HCT116 (cell line): ENCODE measurements at regions not wholly inside any gene's neighbourhood (a gene's known extent, or its start where the extent isn't known, plus 50 kb on each side); places are given as distances from the start of the nearest gene placed in this dataset.

Experiments used
- ATAC-seq: fragments of 200-7000 bp; cut with Tn5 transposase; 2 replicates; pipeline ENCODE4 v1.9.1; 2020; ENCODE audit warnings: mild to moderate bottlenecking, moderate library complexity
- BruUV-seq: library from RNA; stranded (reverse); fragments of 400-500 nt; replicated peaks from 2 replicates; lab custom pipeline; 2021; lab: Mats Ljungman, UMichigan
- CTCF ChIA-PET: fragments of 300-600 bp; sonication (Branson Sonifier 250); formaldehyde crosslinking; loops from one replicate; lab custom pipeline; 2021; ENCODE audit warnings: antibody characterized with exemption; lab: Charles Lee
- POLR2A ChIA-PET: fragments of 300-600, 350-600 bp; sonication (Branson Sonifier 250); formaldehyde crosslinking; loops from one replicate; lab custom pipeline; 2021; ENCODE audit warnings: antibody characterized with exemption; lab: Charles Lee
- RAD21 ChIA-PET, 2 experiments: fragments of 300-600 bp; sonication (Branson Sonifier 250); formaldehyde crosslinking; loops; one replicate each; lab custom pipeline; 2023; ENCODE audit warnings: low total read pairs in 2 of 2; ENCODE audit not compliant: uncharacterized antibody in 2 of 2, unreplicated experiment in 2 of 2, low non-redundant PET in 1 of 2; lab: Charles Lee
- DNase-seq: peaks from one replicate; pipeline ENCODE4 v3.0.0-alpha.2; 2010; ENCODE audit warnings: low read depth, low spot score
- H2AFZ ChIP-seq: fragments of 200-600 bp; shearing (Covaris generic), sonication (generic); 2 replicates; pipeline ENCODE4 v1.6.1; 2017; ENCODE audit warnings: low read depth, mixed run types, mixed read lengths, antibody characterized with exemption, low read length; ENCODE audit not compliant: poor library complexity, severe bottlenecking
- H3K27ac ChIP-seq: 2 replicates; pipeline ENCODE4 v1.5.1; 2012; ENCODE audit warnings: low read depth, low read length
- H3K27me3 ChIP-seq: fragments of 200-600 bp; sonication (generic); 2 replicates; pipeline ENCODE4 v1.6.1; 2016; ENCODE audit warnings: mixed run types, low read length, mixed read lengths; ENCODE audit not compliant: insufficient read depth
- H3K36me3 ChIP-seq, 2 experiments: fragments of 200-500 bp in 1 of 2; fragments of 200-600 bp in 1 of 2; sonication (Bioruptor generic) in 1 of 2; sonication (generic) in 1 of 2; 2 replicates each; pipeline versions ENCODE4 v1.5.1 to v1.6.1; 2014 to 2016; ENCODE audit warnings: low read length in 2 of 2, inconsistent platforms in 1 of 2, mixed read lengths in 1 of 2, mixed run types in 1 of 2; ENCODE audit not compliant: insufficient read depth in 2 of 2, control insufficient read depth in 1 of 2
- H3K4me1 ChIP-seq, 2 experiments: fragments of 200-600 bp in 1 of 2; sonication (generic) in 1 of 2; 2 replicates each; pipeline versions ENCODE4 v1.5.1 to v1.6.1; 2012 to 2017; ENCODE audit warnings: low read length in 2 of 2, inconsistent platforms in 1 of 2, mild to moderate bottlenecking in 1 of 2, mixed read lengths in 1 of 2, mixed run types in 1 of 2, moderate library complexity in 1 of 2; ENCODE audit not compliant: insufficient read depth in 2 of 2, control insufficient read depth in 1 of 2
- H3K4me2 ChIP-seq: fragments of 200-600 bp; sonication (generic); 2 replicates; pipeline ENCODE4 v1.6.1; 2017; ENCODE audit warnings: mixed run types, low read length, mixed read lengths
- H3K4me3 ChIP-seq, 2 experiments: fragments of 200-600 bp in 1 of 2; sonication (generic) in 1 of 2; replicated peaks in 1 of 2; 2 replicates each; pipeline ENCODE4 v1.5.1; 2011 to 2016; ENCODE audit warnings: low read length in 2 of 2, control low read depth in 1 of 2, low read depth in 1 of 2, mild to moderate bottlenecking in 1 of 2, mixed read lengths in 1 of 2, mixed run types in 1 of 2
- H3K79me2 ChIP-seq: fragments of 200-600 bp; sonication (generic); 2 replicates; pipeline ENCODE4 v1.6.1; 2017; ENCODE audit warnings: mild to moderate bottlenecking, mixed run types, low read length, moderate library complexity, mixed read lengths; ENCODE audit not compliant: insufficient read depth
- H3K9ac ChIP-seq: fragments of 200-600 bp; sonication (generic); 2 replicates; pipeline ENCODE4 v1.6.1; 2016; ENCODE audit warnings: low read length, mixed read lengths
- H3K9me2 ChIP-seq: fragments of 200-600 bp; sonication (generic), shearing (Covaris generic); 2 replicates; pipeline ENCODE4 v1.6.1; 2017; ENCODE audit warnings: mixed run types, mild to moderate bottlenecking, moderate library complexity; ENCODE audit not compliant: insufficient read depth
- H3K9me3 ChIP-seq, 2 experiments: fragments of 200-500 bp in 1 of 2; fragments of 200-600 bp in 1 of 2; sonication (Bioruptor generic) in 1 of 2; sonication (generic) in 1 of 2; 2 replicates each; pipeline ENCODE4 v1.6.1; 2014 to 2017; ENCODE audit warnings: low read length in 2 of 2, mixed read lengths in 2 of 2, inconsistent platforms in 1 of 2, low read depth in 1 of 2, mild to moderate bottlenecking in 1 of 2, mixed run types in 1 of 2, moderate library complexity in 1 of 2; ENCODE audit not compliant: control insufficient read depth in 1 of 2, insufficient read depth in 1 of 2
- H4K20me1 ChIP-seq: fragments of 200-600 bp; sonication (generic), shearing (Covaris generic); 2 replicates; pipeline ENCODE4 v1.6.1; 2017; ENCODE audit warnings: mixed run types, mild to moderate bottlenecking, moderate library complexity; ENCODE audit not compliant: insufficient read depth
- ATF3 ChIP-seq: IDR thresholded peaks from 2 replicates; pipeline ENCODE4 v1.6.1; 2012
- CEBPB ChIP-seq: IDR thresholded peaks from 2 replicates; pipeline ENCODE4 v1.6.1; 2012; ENCODE audit warnings: low read depth
- CTCF ChIP-seq, 3 experiments: fragments of 200-600 bp in 1 of 3; sonication (generic) in 1 of 3; IDR thresholded peaks in 2 of 3; conservative IDR thresholded peaks in 1 of 3; 2 replicates each; pipeline ENCODE4 v1.5.1; 2012 to 2017; ENCODE audit warnings: low read depth in 2 of 3, low read length in 2 of 3, antibody characterized with exemption in 1 of 3, borderline replicate concordance in 1 of 3, control low read depth in 1 of 3, mild to moderate bottlenecking in 1 of 3, mixed read lengths in 1 of 3, mixed run types in 1 of 3, moderate library complexity in 1 of 3; ENCODE audit not compliant: insufficient read depth in 1 of 3
- FOSL1 ChIP-seq: IDR thresholded peaks from 2 replicates; pipeline ENCODE4 v1.6.1; 2012; ENCODE audit warnings: low read depth
- JUND ChIP-seq: IDR thresholded peaks from 2 replicates; pipeline ENCODE4 v1.6.1; 2012
- POLR2AphosphoS5 ChIP-seq: IDR thresholded peaks from 2 replicates; pipeline ENCODE4 v1.6.1; 2011; ENCODE audit warnings: mild to moderate bottlenecking, low read depth, low read length, moderate library complexity
- REST ChIP-seq: IDR thresholded peaks from 2 replicates; pipeline ENCODE4 v1.6.1; 2012; ENCODE audit warnings: low read depth
- SP1 ChIP-seq: IDR thresholded peaks from 2 replicates; pipeline ENCODE4 v1.6.1; 2012; ENCODE audit warnings: low read depth
- SRF ChIP-seq: IDR thresholded peaks from 2 replicates; pipeline ENCODE4 v1.6.1; 2012; ENCODE audit warnings: low read depth
- TCF7L2 ChIP-seq: IDR thresholded peaks from 2 replicates; pipeline ENCODE4 v1.7.0; 2011; ENCODE audit warnings: borderline replicate concordance, inconsistent platforms; ENCODE audit not compliant: insufficient read depth, insufficient read length; ENCODE audit errors: extremely low read depth
- intact Hi-C: fragments of 100-400 bp; cut with micrococcal nuclease; formaldehyde crosslinking; loops from 2 replicates; pipeline ENCODE4 v1.10.0; 2022
- TF ChIP-seq, protein P1 (sequence below): IDR thresholded peaks from 2 replicates; pipeline ENCODE4 v1.6.1; 2012

GRCh38 chr3:115385774-115386730 is 237.3 kb upstream of the GAP43 start:
- no peak overlapping the region for H3K4me3 ChIP-seq
- BruUV-seq: no TSS peak
- no peaks in the 10 kb centered on the region for H3K79me2 ChIP-seq
- no peaks in the 10 kb centered on the region for H3K9me2 ChIP-seq
- no peak overlapping the region for H3K9ac ChIP-seq
- no peaks in the 10 kb centered on the region for H3K4me1 ChIP-seq
- RAD21 ChIA-PET: no interaction called here
- H2AFZ ChIP-seq: no peak overlapping the region
- no peaks in the 10 kb centered on the region for H3K9me3 ChIP-seq
- H3K27me3 ChIP-seq: no peaks in the 10 kb centered on the region
- H3K4me2 ChIP-seq: no peak overlapping the region
- ATAC-seq: no peak
- no peak overlapping the region for H3K27ac ChIP-seq
- no peak for TF ChIP-seq ATF3
- no peaks in the 10 kb centered on the region for H3K36me3 ChIP-seq
- H4K20me1 ChIP-seq: no peaks in the 10 kb centered on the region
- DNase-seq: no peak
- CTCF ChIA-PET: no interaction called here
- intact Hi-C loops: no loop called here
- POLR2A ChIA-PET: no interaction called here

DNA sequence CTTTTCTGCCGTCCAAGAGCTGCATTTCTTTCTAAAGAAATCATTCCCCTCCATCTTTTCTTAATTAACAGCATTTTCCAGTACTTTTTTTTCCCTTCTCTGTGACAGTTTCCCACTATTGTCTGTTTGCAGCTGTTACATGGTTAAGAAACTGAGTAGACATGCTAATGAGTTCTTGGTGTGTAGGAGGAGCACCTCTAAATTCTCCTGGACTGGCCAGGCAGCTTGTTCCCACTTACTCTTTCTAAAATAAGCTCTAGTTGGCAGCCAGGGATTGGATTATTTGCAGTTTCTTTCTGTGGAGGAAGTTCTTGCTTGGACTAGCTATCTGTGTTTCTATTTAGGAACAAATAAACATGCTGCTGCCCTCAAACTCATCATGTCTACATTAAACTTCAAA is 235.1 kb upstream of the GAP43 start:
- H3K36me3 ChIP-seq: no peaks in the 10 kb centered on the region
- H3K4me2 ChIP-seq: no peak overlapping the region
- no peak overlapping the region for H2AFZ ChIP-seq
- DNase-seq (no peak), ATAC-seq (no peak)
- ChIA-PET CTCF (no interaction called here), RAD21 (no interaction called here), POLR2A (no interaction called here)
- no peaks in the 10 kb centered on the region for H3K4me1 ChIP-seq
- H4K20me1 ChIP-seq: no peaks in the 10 kb centered on the region
- no TSS peak for BruUV-seq
- H3K9ac ChIP-seq: no peak overlapping the region
- no peaks in the 10 kb centered on the region for H3K9me2 ChIP-seq
- no peaks in the 10 kb centered on the region for H3K79me2 ChIP-seq
- intact Hi-C loops: no loop called here
- H3K4me3 ChIP-seq: no peak overlapping the region
- no peak overlapping the region for H3K27ac ChIP-seq
- no peaks in the 10 kb centered on the region for H3K27me3 ChIP-seq
- no peaks in the 10 kb centered on the region for H3K9me3 ChIP-seq
- TF ChIP-seq TCF7L2: no peak
- TF ChIP-seq REST: no peak
- no peak for TF ChIP-seq POLR2AphosphoS5
- no peak for TF ChIP-seq CEBPB
- TF ChIP-seq, protein P1, sequence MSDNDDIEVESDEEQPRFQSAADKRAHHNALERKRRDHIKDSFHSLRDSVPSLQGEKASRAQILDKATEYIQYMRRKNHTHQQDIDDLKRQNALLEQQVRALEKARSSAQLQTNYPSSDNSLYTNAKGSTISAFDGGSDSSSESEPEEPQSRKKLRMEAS: no peak
- TF ChIP-seq SRF: no peak
- TF ChIP-seq CTCF (IDR thresholded peaks at IDR 0.05 in 2 of 3, conservative IDR thresholded peaks at IDR 0.05 in 1 of 3; ENCODE audit: borderline replicate concordance in 1 of 3, insufficient read depth in 1 of 3, low read depth in 2 of 3, low read length in 2 of 3): no peak
- TF ChIP-seq SP1: no peak
- TF ChIP-seq JUND: no peak
- no peak for TF ChIP-seq FOSL1
